H1 (cell line): ENCODE measurements at regions not wholly inside any gene's neighbourhood (a gene's known extent, or its start where the extent isn't known, plus 50 kb on each side); places are given as distances from the start of the nearest gene placed in this dataset.

ENCODE experiments used
- ASH2L ChIP-seq: fragments of 200-600, 300-600 bp; sonication (generic); IDR thresholded peaks from one replicate; pipeline ENCODE4 v1.7.1; 2017; ENCODE audit warnings: low read length
- BRCA1 ChIP-seq: IDR thresholded peaks from 2 replicates; pipeline ENCODE4 v1.6.1; 2012; ENCODE audit warnings: low read depth, low read length, improper control_type of control experiment
- CTBP2 ChIP-seq: IDR thresholded peaks from 2 replicates; pipeline ENCODE4 v1.7.0; 2011; ENCODE audit warnings: borderline replicate concordance, mild to moderate bottlenecking, moderate library complexity, mixed read lengths, low read length; ENCODE audit not compliant: insufficient read depth, insufficient read length
- EP300 ChIP-seq, 2 experiments: IDR thresholded peaks; 1 replicate in 1 of 2; 2 replicates in 1 of 2; pipeline ENCODE4 v1.6.1; 2011 to 2012; ENCODE audit warnings: low read depth in 2 of 2, low read length in 2 of 2, mild to moderate bottlenecking in 2 of 2, borderline replicate concordance in 1 of 2, inconsistent platforms in 1 of 2, moderate library complexity in 1 of 2
- POLR2A ChIP-seq, 2 experiments: IDR thresholded peaks; 1 replicate in 1 of 2; 2 replicates in 1 of 2; pipeline ENCODE4 v1.6.1; 2011; ENCODE audit warnings: low read depth in 2 of 2, low read length in 2 of 2, mild to moderate bottlenecking in 2 of 2; ENCODE audit errors: control extremely low read depth in 1 of 2
- SP4 ChIP-seq: IDR thresholded peaks from 2 replicates; pipeline ENCODE4 v1.6.1; 2012; ENCODE audit warnings: low read length, inconsistent platforms

DNA sequence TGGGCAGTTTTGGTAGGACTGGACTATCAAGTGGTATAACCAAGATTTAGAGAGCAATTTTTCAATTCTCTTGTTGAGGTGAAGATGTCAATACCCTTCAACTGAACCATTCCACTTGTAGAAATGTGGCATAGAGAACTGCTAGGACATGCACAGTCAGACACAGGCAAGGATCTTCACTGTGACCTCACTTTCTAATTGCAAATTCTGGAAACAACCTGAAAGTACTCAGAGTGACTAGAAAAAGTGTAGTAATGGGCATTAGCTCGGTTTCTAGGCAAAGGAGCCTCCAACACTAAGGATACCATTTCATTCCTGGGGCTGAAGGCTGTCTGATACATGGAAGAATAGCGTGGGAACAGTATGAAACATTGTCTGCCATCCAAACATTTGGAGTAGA is 433.0 kb upstream of the RUNX1 start (continued):
- TF ChIP-seq ASH2L (no peak), POLR2A (IDR thresholded peaks at IDR 0.05; ENCODE audit: control extremely low read depth in 1 of 2, low read depth in 2 of 2, low read length in 2 of 2) (no peak), EP300 (IDR thresholded peaks at IDR 0.05; ENCODE audit: borderline replicate concordance in 1 of 2, low read depth in 2 of 2, low read length in 2 of 2) (no peak), SP4 (no peak), BRCA1 (no peak), CTBP2 (no peak)
